SK-N-SH (cell line): ENCODE measurements at regions not wholly inside any gene's neighbourhood (a gene's known extent, or its start where the extent isn't known, plus 50 kb on each side); places are given as distances from the start of the nearest gene placed in this dataset.

ENCODE experiments used
- CTCF ChIA-PET: fragments of 300-600, 350-600 bp; formaldehyde crosslinking; extraction: SDS; loops from one replicate; lab custom pipeline; 2021; lab: Yijun Ruan, JAX
- POLR2A ChIA-PET: fragments of 350-600 bp; sonication (Branson Sonifier 250); formaldehyde crosslinking; extraction: SDS; loops from one replicate; lab custom pipeline; 2020; ENCODE audit warnings: antibody characterized with exemption, inconsistent platforms; lab: Yijun Ruan, JAX
- DNase-seq: peaks from one replicate; pipeline ENCODE4 v3.0.0; 2012
- H2AFZ ChIP-seq: fragments of 200-600 bp; sonication (generic); 2 replicates; pipeline ENCODE4 v1.8.1; 2016; ENCODE audit warnings: antibody characterized with exemption, mild to moderate bottlenecking, low read depth
- H3F3A ChIP-seq: fragments of 200-600 bp; sonication (generic); replicated peaks from 2 replicates; pipeline ENCODE3; 2016; ENCODE audit warnings: antibody characterized with exemption, mild to moderate bottlenecking; ENCODE audit not compliant: insufficient read depth
- H3K27ac ChIP-seq, 2 experiments: fragments of 200-500 bp in 1 of 2; fragments of 200-600 bp in 1 of 2; sonication (Bioruptor generic) in 1 of 2; sonication (generic), shearing (Covaris generic) in 1 of 2; 2 replicates each; pipeline versions ENCODE4 v1.5.1 to v1.6.1; 2014 to 2016; ENCODE audit warnings: low read depth in 2 of 2, inconsistent platforms in 1 of 2, low read length in 1 of 2, mild to moderate bottlenecking in 1 of 2, mixed read lengths in 1 of 2
- H3K27me3 ChIP-seq: fragments of 200-600 bp; sonication (generic), shearing (Covaris generic); 2 replicates; pipeline ENCODE4 v1.6.1; 2016; ENCODE audit warnings: mixed run types; ENCODE audit not compliant: insufficient read depth
- H3K36me3 ChIP-seq, 2 experiments: fragments of 200-500 bp in 1 of 2; fragments of 200-600 bp in 1 of 2; sonication (Bioruptor generic) in 1 of 2; sonication (generic) in 1 of 2; replicated peaks in 1 of 2; 2 replicates each; pipeline versions ENCODE3 to v1.5.1; 2014 to 2016; ENCODE audit warnings: low read length in 1 of 2, mild to moderate bottlenecking in 1 of 2; ENCODE audit not compliant: insufficient read depth in 2 of 2, control insufficient read depth in 1 of 2
- H3K4me1 ChIP-seq, 2 experiments: fragments of 200-500 bp in 1 of 2; fragments of 200-600 bp in 1 of 2; sonication (Bioruptor generic) in 1 of 2; sonication (generic), shearing (Covaris generic) in 1 of 2; 2 replicates each; pipeline versions ENCODE4 v1.5.1 to v1.6.1; 2014 to 2016; ENCODE audit warnings: low read depth in 1 of 2, low read length in 1 of 2, mixed run types in 1 of 2; ENCODE audit not compliant: insufficient read depth in 2 of 2, control insufficient read depth in 1 of 2
- H3K4me2 ChIP-seq: fragments of 200-600 bp; sonication (generic), shearing (Covaris generic); 2 replicates; pipeline ENCODE4 v1.6.1; 2017; ENCODE audit warnings: mixed run types
- H3K4me3 ChIP-seq, 2 experiments: fragments of 200-500 bp in 1 of 2; fragments of 200-600 bp in 1 of 2; sonication (Bioruptor generic) in 1 of 2; sonication (generic), shearing (Covaris generic) in 1 of 2; 2 replicates each; pipeline versions ENCODE4 v1.5.1 to v1.8.1; 2014 to 2016; ENCODE audit warnings: low read depth in 2 of 2, inconsistent platforms in 1 of 2, low read length in 1 of 2, mild to moderate bottlenecking in 1 of 2, mixed read lengths in 1 of 2, moderate library complexity in 1 of 2
- H3K79me2 ChIP-seq: fragments of 200-600 bp; sonication (generic); 2 replicates; pipeline ENCODE4 v1.8.1; 2017; ENCODE audit warnings: mild to moderate bottlenecking; ENCODE audit not compliant: insufficient read depth
- H3K9ac ChIP-seq: fragments of 200-600 bp; sonication (generic); 2 replicates; pipeline ENCODE4 v1.6.1; 2017; ENCODE audit warnings: mixed run types
- H3K9me2 ChIP-seq: fragments of 200-600 bp; sonication (generic); 2 replicates; pipeline ENCODE4 v1.6.1; 2017; ENCODE audit warnings: mixed run types
- H3K9me3 ChIP-seq: fragments of 200-600 bp; sonication (generic); 2 replicates; pipeline ENCODE4 v1.6.1; 2017; ENCODE audit warnings: mixed run types, mild to moderate bottlenecking, moderate library complexity
- H4K20me1 ChIP-seq: fragments of 200-600 bp; sonication (generic); 2 replicates; pipeline ENCODE4 v1.6.1; 2017; ENCODE audit warnings: mild to moderate bottlenecking, mixed run types; ENCODE audit not compliant: insufficient read depth
- CHD2 ChIP-seq: fragments of 150-350 bp; IDR thresholded peaks from 2 replicates; pipeline ENCODE4 v1.6.1; 2018; ENCODE audit warnings: low read length; ENCODE audit not compliant: partially characterized antibody
- CTCF ChIP-seq: fragments of 200-600 bp; sonication (generic); IDR thresholded peaks from 2 replicates; pipeline ENCODE4 v1.6.1; 2017; ENCODE audit warnings: antibody characterized with exemption, mild to moderate bottlenecking, moderate library complexity
- FOXJ3 ChIP-seq: sonication (generic); formaldehyde crosslinking; IDR thresholded peaks from 2 replicates; pipeline ENCODE4 v1.5.1; 2020; ENCODE audit warnings: mild to moderate bottlenecking, missing genetic modification reagents
- GATA2 ChIP-seq: sonication (generic); formaldehyde crosslinking; IDR thresholded peaks from 2 replicates; pipeline ENCODE4 v1.5.0; 2020; ENCODE audit warnings: mild to moderate bottlenecking, missing genetic modification reagents
- NFIC ChIP-seq: IDR thresholded peaks from 2 replicates; pipeline ENCODE4 v1.4.0; 2012; ENCODE audit warnings: borderline replicate concordance
- POLR2AphosphoS5 ChIP-seq: IDR thresholded peaks from 2 replicates; pipeline ENCODE4 v1.6.1; 2012; ENCODE audit warnings: low read depth, low read length
- REST ChIP-seq: IDR thresholded peaks from 2 replicates; pipeline ENCODE4 v1.6.1; 2012; ENCODE audit warnings: mild to moderate bottlenecking, low read depth, low read length, moderate library complexity
- RFX5 ChIP-seq: IDR thresholded peaks from 2 replicates; pipeline ENCODE4 v1.6.1; 2012; ENCODE audit warnings: mild to moderate bottlenecking, improper control_type of control experiment, low read length
- SMC3 ChIP-seq: IDR thresholded peaks from 2 replicates; pipeline ENCODE4 v1.6.1; 2012; ENCODE audit warnings: low read depth, low read length, improper control_type of control experiment
- USF1 ChIP-seq: IDR thresholded peaks from 2 replicates; pipeline ENCODE4 v1.4.0; 2012; ENCODE audit warnings: low read depth, borderline replicate concordance
- WGBS: methylation state at CpG from one replicate; pipeline ENCODE4 v1.1.6; 2017; ENCODE audit warnings: low lambda C conversion rate; 5-methylcytosine and 5-hydroxymethylcytosine counted together

- H3K4me1 ChIP-seq: no peaks in the 10 kb centered on the region
- no peak overlapping the region for H3K4me3 ChIP-seq
- no peak overlapping the region for H3K9ac ChIP-seq
- no peak for DNase-seq
- H3K9me2 ChIP-seq: no peaks in the 10 kb centered on the region
- H3K27ac ChIP-seq: no peak overlapping the region
- no peaks in the 10 kb centered on the region for H4K20me1 ChIP-seq
- no peaks in the 10 kb centered on the region for H3F3A ChIP-seq
- no peaks in the 10 kb centered on the region for H3K36me3 ChIP-seq
- no peak overlapping the region for H2AFZ ChIP-seq
- H3K4me2 ChIP-seq: no peak overlapping the region
- H3K79me2 ChIP-seq: no peaks in the 10 kb centered on the region
- CTCF ChIA-PET: no interaction called here
- TF ChIP-seq FOXJ3 (CRISPR knock-in tag) (no peak), REST (no peak), SMC3 (no peak)
- 12% methylated on average over 1 of the region's 1 CpG for WGBS
- POLR2A ChIA-PET: no interaction called here
- no peaks in the 10 kb centered on the region for H3K27me3 ChIP-seq
- no peaks in the 10 kb centered on the region for H3K9me3 ChIP-seq
These were observed 69.9 kb upstream of the LMNB1 start for GRCh38 chr5:126707080-126707479.

- no peak overlapping the region for H3K4me3 ChIP-seq
- CTCF ChIA-PET: no interaction called here
- H3K9me2 ChIP-seq: no peaks in the 10 kb centered on the region
- DNase-seq: no peak
- no peaks in the 10 kb centered on the region for H3K27me3 ChIP-seq
- H3K9me3 ChIP-seq: no peaks in the 10 kb centered on the region
- H3K36me3 ChIP-seq: no peaks in the 10 kb centered on the region
- TF ChIP-seq GATA2 (CRISPR knock-in tag) (no peak), RFX5 (no peak), CHD2 (no peak), POLR2AphosphoS5 (no peak), CTCF (no peak), NFIC (no peak), USF1 (no peak), REST (no peak)
- no peak overlapping the region for H3K27ac ChIP-seq
- no peaks in the 10 kb centered on the region for H4K20me1 ChIP-seq
- POLR2A ChIA-PET: no interaction called here
- no peak overlapping the region for H2AFZ ChIP-seq
- H3K4me2 ChIP-seq: no peak overlapping the region
- H3K9ac ChIP-seq: no peak overlapping the region
- no peaks in the 10 kb centered on the region for H3K4me1 ChIP-seq
- no peaks in the 10 kb centered on the region for H3F3A ChIP-seq
- no peaks in the 10 kb centered on the region for H3K79me2 ChIP-seq
- WGBS: 63% methylated on average over 3 of the region's 3 CpGs
These were observed 61.2 kb upstream of the LMNB1 start for GRCh38 chr5:126715765-126716164.
